Gastrocnemius medialis (tissue), 4 donors: ENCODE measurements at regions not wholly inside any gene's neighbourhood (a gene's known extent, or its start where the extent isn't known, plus 50 kb on each side); places are given as distances from the start of the nearest gene placed in this dataset.
A peak's percentile ranks its signal among the peaks of the same experiment; 100 is the strongest.

Experiments used
- ATAC-seq, 2 donors: fragments of 150-250 bp; one replicate each; pipeline ENCODE4 v1.9.1; 2016
- DNase-seq, 2 donors: peaks; one replicate each; pipeline ENCODE4 v3.0.0-alpha.2; 2019
- H3K27ac ChIP-seq, 4 donors: fragments of 200-600 bp; sonication (generic); 1 replicate in 1 of 4; 2 replicates in 3 of 4; pipeline ENCODE4 v1.5.1; 2016 to 2018; ENCODE audit warnings: mild to moderate bottlenecking in 2 of 4, moderate library complexity in 1 of 4
- H3K27me3 ChIP-seq, 3 donors: fragments of 200-600 bp; sonication (generic) in 2 of 3; 1 replicate in 1 of 3; 2 replicates in 2 of 3; pipeline versions ENCODE4 v1.5.1 to v1.6.0; 2016 to 2019; ENCODE audit warnings: mild to moderate bottlenecking in 1 of 3, moderate library complexity in 1 of 3
- H3K36me3 ChIP-seq, 2 donors: fragments of 200-600 bp; sonication (generic) in 1 of 2; one replicate each; pipeline ENCODE4 v1.5.1; 2017 to 2018
- H3K4me1 ChIP-seq, 2 donors: fragments of 200-600 bp; sonication (generic) in 1 of 2; one replicate each; pipeline ENCODE4 v1.5.1; 2016 to 2017; ENCODE audit warnings: mild to moderate bottlenecking in 2 of 2
- H3K4me3 ChIP-seq, 4 donors: fragments of 200-600 bp; sonication (generic) in 3 of 4; 1 replicate in 1 of 4; 2 replicates in 3 of 4; pipeline ENCODE4 v1.5.1; 2016 to 2019; ENCODE audit warnings: mild to moderate bottlenecking in 2 of 4
- H3K9me3 ChIP-seq, 3 donors: fragments of 200-600 bp; sonication (generic) in 2 of 3; 1 replicate in 1 of 3; 2 replicates in 2 of 3; pipeline ENCODE4 v1.5.1; 2016 to 2019
- CTCF ChIP-seq, 5 experiments: fragments of 450-650 bp in 3 of 5; fragments of 200-600 bp in 2 of 5; sonication (generic) in 2 of 5; IDR thresholded peaks in 4 of 5; conservative IDR thresholded peaks in 1 of 5; 1 replicate in 4 of 5; 2 replicates in 1 of 5; pipeline ENCODE4 v1.5.1; 2016 to 2019; ENCODE audit warnings: antibody characterized with exemption in 5 of 5, mild to moderate bottlenecking in 3 of 5, moderate library complexity in 3 of 5
- POLR2A ChIP-seq, 2 donors: fragments of 450-650 bp; IDR thresholded peaks; one replicate each; pipeline ENCODE4 v1.6.1; 2017; ENCODE audit warnings: antibody characterized with exemption in 2 of 2, mild to moderate bottlenecking in 2 of 2, moderate library complexity in 2 of 2
- in situ Hi-C, 4 donors: fragments of 200-750 bp; cut with MboI; loops; one replicate each; pipeline versions ENCODE4 v1.15.0 to v1.8.0; 2017; ENCODE audit warnings: low sequenced_read_pairs in 4 of 4
- intact Hi-C: fragments of 100-400 bp; cut with DNase I; formaldehyde crosslinking; loops from one replicate; pipeline ENCODE4 v1.15.1; 2023; ENCODE audit warnings: low total_unique reads

- H3K36me3 ChIP-seq = no peaks in the 10 kb centered on the region
- in situ Hi-C loops = no loop called here
Observed at GRCh38 chr9:108047264-108047663, 557.7 kb upstream of the KLF4 start.

GRCh38 chr9:108045851-108046250 is 556.3 kb upstream of the KLF4 start:
- DNase-seq (no peak), ATAC-seq (no peak)
- Histone ChIP-seq H3K36me3 (no peaks in the 10 kb centered on the region), H3K4me1 (peaks cover 0 to 8% of the 10 kb centered on the region in 2 donors), H3K4me3 (no peak overlapping the region), H3K27me3 (no peaks in the 10 kb centered on the region), H3K27ac (no peak overlapping the region), H3K9me3 (no peaks in the 10 kb centered on the region)
- in situ Hi-C loops (no loop called here), intact Hi-C loops (no loop called here)
- no peak for TF ChIP-seq CTCF (IDR thresholded peaks at IDR 0.05 in 4 of 5, conservative IDR thresholded peaks at IDR 0.05 in 1 of 5)
- no peak for TF ChIP-seq POLR2A (IDR thresholded peaks at IDR 0.05)

More at GRCh38 chr9:108047264-108047663, 557.7 kb upstream of the KLF4 start:
- H3K9me3 ChIP-seq = no peaks in the 10 kb centered on the region
- peaks cover 0 to under 1% of the 10 kb centered on the region in 2 donors for H3K4me1 ChIP-seq
- H3K27me3 ChIP-seq = no peaks in the 10 kb centered on the region
- intact Hi-C loops = no loop called here
- ATAC-seq (no peak), DNase-seq (no peak)
- H3K4me3 ChIP-seq = no peak overlapping the region
- no peak for TF ChIP-seq POLR2A (IDR thresholded peaks at IDR 0.05)
- no peak for TF ChIP-seq CTCF (IDR thresholded peaks at IDR 0.05 in 4 of 5, conservative IDR thresholded peaks at IDR 0.05 in 1 of 5)
- no peak overlapping the region for H3K27ac ChIP-seq

GRCh38 chr9:108043585-108043984 is 554.0 kb upstream of the KLF4 start:
- DNase-seq = no peak
- Histone ChIP-seq H3K4me1 (peaks cover 0 to 12% of the 10 kb centered on the region in 2 donors), H3K27me3 (no peaks in the 10 kb centered on the region), H3K4me3 (no peak overlapping the region), H3K9me3 (no peaks in the 10 kb centered on the region), H3K36me3 (no peaks in the 10 kb centered on the region), H3K27ac (no peak overlapping the region)
- in situ Hi-C loops = no loop called here
- TF ChIP-seq CTCF (IDR thresholded peaks at IDR 0.05 in 4 of 5, conservative IDR thresholded peaks at IDR 0.05 in 1 of 5) = no peak
- TF ChIP-seq POLR2A (IDR thresholded peaks at IDR 0.05) = no peak
- ATAC-seq = no peak
- intact Hi-C loops = no loop called here

- no peaks in the 10 kb centered on the region for H3K36me3 ChIP-seq
- no peak overlapping the region for H3K4me3 ChIP-seq
- DNase-seq = peak in 1 of 2 donors; percentile 8
- ATAC-seq = peak; percentile 76 to 85
- intact Hi-C loops = no loop called here
- H3K9me3 ChIP-seq = no peaks in the 10 kb centered on the region
- TF ChIP-seq CTCF (IDR thresholded peaks at IDR 0.05 in 4 of 5, conservative IDR thresholded peaks at IDR 0.05 in 1 of 5) (no peak), POLR2A (IDR thresholded peaks at IDR 0.05) (no peak)
- peak overlapping the region in 3 of 4 donors; percentile 32 to 45 (median 37) for H3K27ac ChIP-seq
- in situ Hi-C loops = no loop called here
- no peaks in the 10 kb centered on the region for H3K27me3 ChIP-seq
- H3K4me1 ChIP-seq = peaks cover 0 to 12% of the 10 kb centered on the region in 2 donors
Observed at GRCh38 chr9:108041551-108041950, 552.0 kb upstream of the KLF4 start.

- H3K4me3 ChIP-seq = no peak overlapping the region
- no peaks in the 10 kb centered on the region for H3K27me3 ChIP-seq
- no peaks in the 10 kb centered on the region for H3K9me3 ChIP-seq
- peak overlapping the region in 3 of 4 donors; percentile 32 to 45 (median 37) for H3K27ac ChIP-seq
- in situ Hi-C loops (no loop called here), intact Hi-C loops (no loop called here)
- TF ChIP-seq POLR2A (IDR thresholded peaks at IDR 0.05) (no peak), CTCF (IDR thresholded peaks at IDR 0.05 in 4 of 5, conservative IDR thresholded peaks at IDR 0.05 in 1 of 5) (no peak)
- peaks cover 0 to 12% of the 10 kb centered on the region in 2 donors for H3K4me1 ChIP-seq
- no peaks in the 10 kb centered on the region for H3K36me3 ChIP-seq
- ATAC-seq (peak; percentile 80 to 89), DNase-seq (peak; percentile 14 to 38)
Observed at GRCh38 chr9:108040783-108041182, 551.2 kb upstream of the KLF4 start.
